ENCODE measurements at regions not wholly inside any gene's neighbourhood (a gene's known extent, or its start where the extent isn't known, plus 50 kb on each side); places are given as distances from the start of the nearest gene placed in this dataset.

- no peak for TF ChIP-seq RAD21 (IDR thresholded peaks at IDR 0.05; ENCODE audit: insufficient read depth, low read depth, low read length)
- no peak for TF ChIP-seq STAT1 (conservative IDR thresholded peaks at IDR 0.05)
- no peak for TF ChIP-seq MLLT1 (IDR thresholded peaks at IDR 0.05)
- TF ChIP-seq POU2F2 (IDR thresholded peaks at IDR 0.05; ENCODE audit: borderline replicate concordance, low read depth, low read length): no peak
These were observed 149.6 kb upstream of the GALNT5 start for GRCh38 chr2:157107877-157108276.
